Neural crest cell (in vitro differentiated cells): ENCODE measurements at regions not wholly inside any gene's neighbourhood (a gene's known extent, or its start where the extent isn't known, plus 50 kb on each side); places are given as distances from the start of the nearest gene placed in this dataset.

ENCODE experiments used
- DNase-seq: peaks from one replicate; pipeline ENCODE4 v3.0.0; 2021; ENCODE audit warnings: low read depth, mixed read lengths, low spot score
- H3K27ac Mint-ChIP-seq: one replicate; pipeline ENCODE4 v1.8.0; 2021; ENCODE audit warnings: mild to moderate bottlenecking, mixed read lengths; ENCODE audit not compliant: unreplicated experiment
- H3K27me3 Mint-ChIP-seq: 2 replicates; pipeline ENCODE4 v1.8.0; 2021; ENCODE audit warnings: low read depth, mild to moderate bottlenecking, mixed read lengths
- H3K36me3 Mint-ChIP-seq: 2 replicates; pipeline ENCODE4 v1.8.0; 2021; ENCODE audit warnings: low read depth, mild to moderate bottlenecking, mixed read lengths
- H3K4me1 Mint-ChIP-seq: 2 replicates; pipeline ENCODE4 v1.8.0; 2021; ENCODE audit warnings: mixed read lengths
- H3K4me3 Mint-ChIP-seq: one replicate; pipeline ENCODE4 v1.8.0; 2021; ENCODE audit warnings: mild to moderate bottlenecking, mixed read lengths
- H3K9me3 Mint-ChIP-seq: 2 replicates; pipeline ENCODE4 v1.8.0; 2021; ENCODE audit warnings: mixed read lengths
- TF ChIP-seq, protein P1 (sequence below): fragments of 200-600 bp; sonication (generic); conservative IDR thresholded peaks from 2 replicates; pipeline ENCODE4 v1.5.0; 2021; ENCODE audit warnings: antibody characterized with exemption, mild to moderate bottlenecking

GRCh38 chr16:64445649-64446048 is 676.2 kb downstream of the CDH11 start:
- no peak for DNase-seq
- Mint-ChIP-seq H3K36me3 (no peaks in the 10 kb centered on the region), H3K4me1 (no peaks in the 10 kb centered on the region), H3K27me3 (no peaks in the 10 kb centered on the region), H3K27ac (no peak overlapping the region), H3K4me3 (no peak overlapping the region), H3K9me3 (no peaks in the 10 kb centered on the region)
- TF ChIP-seq, protein P1, sequence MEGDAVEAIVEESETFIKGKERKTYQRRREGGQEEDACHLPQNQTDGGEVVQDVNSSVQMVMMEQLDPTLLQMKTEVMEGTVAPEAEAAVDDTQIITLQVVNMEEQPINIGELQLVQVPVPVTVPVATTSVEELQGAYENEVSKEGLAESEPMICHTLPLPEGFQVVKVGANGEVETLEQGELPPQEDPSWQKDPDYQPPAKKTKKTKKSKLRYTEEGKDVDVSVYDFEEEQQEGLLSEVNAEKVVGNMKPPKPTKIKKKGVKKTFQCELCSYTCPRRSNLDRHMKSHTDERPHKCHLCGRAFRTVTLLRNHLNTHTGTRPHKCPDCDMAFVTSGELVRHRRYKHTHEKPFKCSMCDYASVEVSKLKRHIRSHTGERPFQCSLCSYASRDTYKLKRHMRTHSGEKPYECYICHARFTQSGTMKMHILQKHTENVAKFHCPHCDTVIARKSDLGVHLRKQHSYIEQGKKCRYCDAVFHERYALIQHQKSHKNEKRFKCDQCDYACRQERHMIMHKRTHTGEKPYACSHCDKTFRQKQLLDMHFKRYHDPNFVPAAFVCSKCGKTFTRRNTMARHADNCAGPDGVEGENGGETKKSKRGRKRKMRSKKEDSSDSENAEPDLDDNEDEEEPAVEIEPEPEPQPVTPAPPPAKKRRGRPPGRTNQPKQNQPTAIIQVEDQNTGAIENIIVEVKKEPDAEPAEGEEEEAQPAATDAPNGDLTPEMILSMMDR, result no peak

DNA sequence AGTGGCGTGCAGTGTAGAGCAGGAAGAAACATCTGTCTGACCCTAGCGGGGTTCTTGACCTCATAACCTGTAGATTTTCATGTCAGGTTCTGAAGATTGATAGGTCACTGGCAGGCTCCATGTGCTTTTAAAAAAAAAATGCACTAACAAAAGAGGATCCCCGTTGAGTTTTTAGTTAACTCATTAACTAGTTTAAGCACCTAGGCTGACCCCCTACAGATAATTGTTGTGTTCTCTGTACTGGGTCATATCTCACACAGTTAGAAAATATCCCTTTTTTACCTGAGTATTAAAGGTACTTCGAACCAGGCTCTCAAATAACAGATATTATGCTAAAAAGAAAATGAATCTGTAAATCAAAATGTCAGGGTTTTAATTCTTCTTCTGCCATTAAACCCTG is 676.6 kb downstream of the CDH11 start:
- no peak for DNase-seq
- Mint-ChIP-seq H3K36me3 (no peaks in the 10 kb centered on the region), H3K27me3 (no peaks in the 10 kb centered on the region), H3K4me1 (no peaks in the 10 kb centered on the region), H3K27ac (no peak overlapping the region), H3K9me3 (no peaks in the 10 kb centered on the region), H3K4me3 (no peak overlapping the region)
- TF ChIP-seq, protein P1, result no peak

- Mint-ChIP-seq H3K9me3 (peaks cover 2% of the 10 kb centered on the region), H3K4me1 (no peaks in the 10 kb centered on the region), H3K36me3 (no peaks in the 10 kb centered on the region), H3K27me3 (no peaks in the 10 kb centered on the region), H3K27ac (no peak overlapping the region), H3K4me3 (no peak overlapping the region)
- TF ChIP-seq, protein P1, result no peak
- no peak for DNase-seq
These were observed 681.4 kb downstream of the CDH11 start for GRCh38 chr16:64440421-64440831.

DNA sequence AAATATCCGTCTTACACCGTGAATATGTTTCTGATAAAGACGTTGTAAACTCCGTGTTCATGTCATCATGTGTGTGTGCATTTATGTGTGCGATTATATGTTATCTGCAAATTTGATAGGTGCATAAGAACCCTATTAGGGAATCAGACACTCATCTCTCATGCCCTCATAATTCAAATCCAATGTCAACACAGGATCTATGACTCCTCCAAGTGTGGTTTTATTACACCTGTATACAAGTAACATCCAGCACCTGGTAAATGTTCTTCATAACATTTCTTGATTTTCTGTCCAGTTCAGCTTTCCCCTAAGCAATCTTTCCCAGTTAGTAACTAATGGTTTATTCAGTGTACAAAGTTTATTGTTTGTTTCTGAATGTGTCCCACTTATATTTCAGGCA is 681.9 kb downstream of the CDH11 start:
- no peak overlapping the region for H3K4me3 Mint-ChIP-seq
- no peaks in the 10 kb centered on the region for H3K36me3 Mint-ChIP-seq
- no peaks in the 10 kb centered on the region for H3K27me3 Mint-ChIP-seq
- H3K27ac Mint-ChIP-seq, result no peak overlapping the region
- H3K9me3 Mint-ChIP-seq, result peaks cover 2% of the 10 kb centered on the region
- TF ChIP-seq, protein P1, result no peak
- no peak for DNase-seq
- H3K4me1 Mint-ChIP-seq, result no peaks in the 10 kb centered on the region

- DNase-seq, result no peak
- Mint-ChIP-seq H3K27me3 (no peaks in the 10 kb centered on the region), H3K9me3 (peaks cover 8% of the 10 kb centered on the region), H3K4me1 (no peaks in the 10 kb centered on the region), H3K4me3 (no peak overlapping the region), H3K36me3 (peaks cover 4% of the 10 kb centered on the region), H3K27ac (no peak overlapping the region)
- TF ChIP-seq, protein P1, result no peak
These were observed 684.0 kb downstream of the CDH11 start for GRCh38 chr16:64437706-64438324.
